GM18520 (cell line): ENCODE measurements at regions not wholly inside any gene's neighbourhood (a gene's known extent, or its start where the extent isn't known, plus 50 kb on each side); places are given as distances from the start of the nearest gene placed in this dataset.

Source experiments
- ATAC-seq: cut with Tn5 transposase; IDR thresholded peaks from one replicate; pipeline ENCODE4 v1.9.1; 2021; ENCODE audit not compliant: unreplicated experiment

GRCh38 chr13:61874970-61875579 is 459.4 kb upstream of the PCDH20 start:
- no peak for ATAC-seq

DNA sequence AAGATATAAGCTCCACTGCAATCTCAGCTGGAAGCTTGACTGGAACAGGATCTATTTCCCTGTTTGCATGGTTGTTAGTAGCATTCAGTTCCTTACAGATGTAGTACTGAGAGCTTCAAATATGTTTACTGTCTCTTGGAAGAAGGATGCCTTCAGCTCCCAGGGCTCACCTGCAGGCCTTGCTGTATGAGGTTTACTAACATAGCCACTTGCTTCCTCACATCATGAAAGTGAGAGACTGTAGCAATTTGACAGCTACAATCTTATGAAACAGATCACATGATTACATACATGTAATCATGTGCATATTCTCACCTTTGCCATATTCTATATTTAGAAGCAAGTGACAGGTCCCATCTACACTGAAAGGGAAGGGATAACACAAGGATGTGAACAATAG is 458.1 kb upstream of the PCDH20 start:
- ATAC-seq = no peak

DNA sequence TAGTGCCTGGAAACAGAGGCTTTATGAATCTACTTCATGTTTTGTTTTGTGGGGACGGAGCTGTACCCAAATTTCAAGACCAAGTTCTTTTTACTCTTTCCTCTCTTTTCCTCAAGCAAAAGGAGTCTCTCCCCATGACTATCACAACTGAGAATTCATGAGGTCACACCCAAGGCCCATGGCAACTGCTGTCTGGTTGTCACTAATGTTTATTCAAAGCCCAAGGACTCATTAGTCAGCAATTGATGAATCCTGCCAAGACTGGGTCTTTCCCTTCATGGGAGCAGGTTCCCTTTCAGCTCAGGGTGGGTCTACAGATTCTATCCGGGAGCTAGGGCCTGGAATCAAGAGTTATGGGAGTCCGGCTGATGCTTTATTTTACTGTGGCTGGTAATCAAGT is 441.5 kb upstream of the PCDH20 start:
- ATAC-seq = no peak

- ATAC-seq = no peak
Measured at GRCh38 chr13:61852116-61852619, 436.5 kb upstream of the PCDH20 start.

DNA sequence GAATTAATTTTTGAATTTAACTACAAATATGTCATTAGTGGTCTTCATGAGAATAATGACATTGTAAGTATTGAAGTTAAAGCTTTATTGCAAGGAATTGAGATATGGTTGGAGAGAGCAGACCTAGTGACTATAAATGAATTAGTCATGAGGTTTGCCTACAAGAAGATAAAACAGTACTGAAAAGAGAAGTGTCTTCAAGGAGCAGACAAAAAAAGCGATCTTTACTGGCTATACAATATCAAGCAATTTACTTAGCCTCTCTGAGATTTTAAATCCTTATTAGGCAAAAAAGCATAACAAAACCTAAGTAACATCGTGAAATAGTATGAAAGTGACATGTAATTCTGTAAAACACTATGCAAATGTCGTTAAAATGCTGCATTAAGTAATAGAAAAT is 435.1 kb upstream of the PCDH20 start:
- ATAC-seq = no peak

DNA sequence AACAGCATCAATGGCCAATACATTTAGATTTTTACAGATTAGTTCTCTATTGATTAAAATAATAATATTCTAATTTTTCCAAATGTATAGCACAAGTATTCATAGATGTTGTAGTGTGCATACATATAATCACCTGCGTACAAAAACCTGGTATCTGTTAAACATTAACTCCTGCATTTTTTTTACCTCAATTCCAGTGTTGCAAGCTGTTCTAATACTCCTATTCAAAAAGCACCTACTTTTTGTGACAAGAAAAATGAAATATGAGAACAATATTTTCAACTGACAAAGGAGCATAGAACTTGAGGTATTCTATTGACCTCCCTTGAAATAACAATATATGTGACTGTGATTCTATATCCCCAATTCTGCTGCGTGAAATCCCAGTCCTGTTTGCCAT is 422.9 kb upstream of the PCDH20 start:
- ATAC-seq = no peak

GRCh38 chr13:61833228-61833627 is 417.6 kb upstream of the PCDH20 start:
- no peak for ATAC-seq

DNA sequence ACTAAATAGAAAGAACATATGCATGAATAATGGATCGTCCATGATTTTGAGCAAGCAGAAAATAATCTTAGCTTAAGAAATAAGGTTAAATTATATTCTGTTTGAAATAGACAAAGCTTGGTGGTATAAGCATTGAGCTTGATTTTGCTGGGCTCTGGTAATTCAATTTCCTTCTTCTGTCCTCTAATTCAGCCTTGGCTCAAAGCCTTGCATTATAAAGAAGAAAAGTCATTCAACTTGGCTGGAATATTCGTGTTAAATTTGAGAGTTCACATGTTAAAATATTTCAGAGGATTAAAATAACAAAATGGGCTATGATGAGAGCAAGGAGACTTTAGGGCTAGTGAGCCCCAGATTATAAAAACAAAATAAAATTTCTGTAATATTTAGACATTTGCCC is 415.4 kb upstream of the PCDH20 start:
- ATAC-seq = no peak

- ATAC-seq = no peak
Measured at GRCh38 chr13:61830475-61830874, 414.8 kb upstream of the PCDH20 start.

DNA sequence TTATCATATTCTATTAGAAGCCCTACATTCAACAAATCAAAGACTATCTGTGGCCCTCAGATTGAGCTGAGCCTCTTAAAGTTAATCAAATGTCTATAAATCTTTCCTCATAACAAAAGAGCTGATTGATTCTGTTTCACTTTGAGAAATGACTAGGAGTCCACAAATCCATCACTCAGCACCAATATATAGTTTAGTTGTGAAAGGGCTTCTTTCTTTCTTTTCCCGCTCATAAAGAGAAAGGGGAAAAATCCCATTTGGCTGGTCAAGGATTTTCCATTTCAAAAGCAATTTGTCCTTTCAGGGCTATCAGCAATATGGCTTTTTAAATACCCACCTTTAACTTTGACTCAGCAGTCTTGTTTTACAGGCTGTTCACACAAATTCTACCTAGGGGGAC is 408.5 kb upstream of the PCDH20 start:
- ATAC-seq = no peak

DNA sequence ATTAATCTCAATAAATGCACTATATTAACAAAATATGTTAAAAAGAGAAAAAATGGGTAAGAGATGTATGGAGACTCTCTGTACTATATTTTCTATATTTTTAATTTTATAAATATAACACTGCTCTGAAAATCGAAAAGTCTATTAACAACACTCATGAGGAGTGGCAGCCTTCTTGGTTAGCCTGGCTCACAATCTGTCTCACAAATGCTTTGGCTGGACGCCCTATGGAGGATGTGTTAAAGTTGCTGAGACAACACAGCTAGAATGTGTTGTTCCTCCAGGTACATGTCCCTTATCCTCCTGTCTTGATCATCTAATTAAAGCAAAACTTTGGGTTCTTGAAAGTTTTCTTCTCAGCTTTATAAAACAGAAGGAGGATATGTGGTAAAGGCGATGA is 396.6 kb upstream of the PCDH20 start:
- ATAC-seq = no peak

GRCh38 chr13:61810065-61810464 is 394.4 kb upstream of the PCDH20 start:
- no peak for ATAC-seq

DNA sequence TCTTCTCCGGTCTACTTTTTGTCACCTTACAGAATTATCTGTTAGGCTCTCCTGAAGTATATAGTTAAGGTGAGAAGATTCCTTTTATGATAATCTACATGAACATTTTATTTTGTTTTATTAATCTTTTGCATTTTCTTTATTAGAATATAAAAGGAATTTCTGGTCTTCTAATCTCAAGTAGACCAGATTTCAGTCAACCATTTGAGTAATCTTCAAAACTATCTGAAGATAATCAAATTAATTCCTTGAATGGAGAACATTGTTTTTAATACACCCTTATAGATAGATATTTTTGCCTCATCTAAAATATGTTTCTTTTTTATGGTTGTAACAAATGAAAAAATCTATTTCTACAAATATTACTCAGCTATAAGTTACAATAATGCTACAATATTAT is 381.7 kb upstream of the PCDH20 start:
- ATAC-seq = no peak

- no peak for ATAC-seq
Measured at GRCh38 chr13:61795580-61795979, 379.9 kb upstream of the PCDH20 start.

DNA sequence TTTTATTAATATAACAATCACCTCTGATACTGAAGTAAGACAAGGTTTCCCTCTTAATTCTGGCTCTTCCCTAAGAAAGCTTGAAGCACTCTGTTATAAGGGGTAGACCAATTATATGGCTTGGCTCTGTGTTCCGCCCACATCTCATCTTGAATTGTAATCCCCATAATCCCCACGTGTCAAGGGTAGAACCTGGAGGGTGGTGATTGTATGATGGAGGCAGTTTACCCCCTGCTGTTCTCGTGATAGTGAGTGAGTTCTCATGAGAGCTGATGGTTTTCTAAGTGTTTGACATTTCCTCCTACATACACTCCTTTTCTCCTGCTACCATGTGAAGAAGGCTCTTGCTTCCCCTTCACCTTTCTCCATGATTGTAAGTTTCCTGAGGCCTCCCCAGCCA is 363.8 kb upstream of the PCDH20 start:
- ATAC-seq = no peak

- no peak for ATAC-seq
Measured at GRCh38 chr13:61778531-61778930, 362.9 kb upstream of the PCDH20 start.

DNA sequence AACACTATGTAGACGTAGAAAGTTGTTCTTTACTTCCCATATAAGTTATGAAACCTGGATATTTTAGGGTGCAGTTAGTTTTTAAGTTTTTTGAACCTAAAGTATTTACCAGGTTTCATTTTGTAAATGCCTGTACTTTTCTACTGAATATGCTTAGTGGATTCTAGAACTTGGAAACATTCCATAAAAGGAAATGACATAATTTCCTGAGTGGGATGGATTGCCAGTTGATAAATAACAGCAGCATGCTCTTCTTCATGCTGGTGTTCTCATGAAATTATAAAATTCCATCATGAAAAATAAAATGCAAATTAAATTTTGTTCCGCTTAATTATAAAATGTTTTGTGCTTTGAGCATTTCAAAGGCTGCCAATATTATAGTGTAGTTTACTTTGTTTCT is 362.2 kb upstream of the PCDH20 start:
- no peak for ATAC-seq

- no peak for ATAC-seq
Measured at GRCh38 chr13:61777271-61777670, 361.6 kb upstream of the PCDH20 start.

DNA sequence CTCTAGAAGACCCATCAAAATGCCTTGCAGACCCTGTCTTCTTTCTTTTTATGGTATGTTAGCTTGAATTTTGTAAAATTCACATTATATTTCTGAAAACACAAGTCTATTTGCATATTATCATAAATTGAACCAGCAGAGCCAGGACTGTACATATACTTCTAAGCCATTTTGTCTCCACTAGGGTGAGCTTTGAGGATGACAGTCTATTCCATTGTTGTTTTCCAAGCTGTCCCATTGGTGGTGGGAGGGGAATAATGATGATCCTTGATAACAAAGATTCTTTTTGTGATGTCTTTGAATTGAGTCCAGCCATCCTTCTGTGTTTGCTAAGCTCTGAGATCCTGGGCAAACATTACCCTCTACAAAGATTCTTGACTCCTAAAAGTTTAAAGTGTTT is 359.3 kb upstream of the PCDH20 start:
- no peak for ATAC-seq

GRCh38 chr13:61770681-61771080 is 355.0 kb upstream of the PCDH20 start:
- no peak for ATAC-seq

GRCh38 chr13:61768175-61768574 is 352.5 kb upstream of the PCDH20 start:
- no peak for ATAC-seq

DNA sequence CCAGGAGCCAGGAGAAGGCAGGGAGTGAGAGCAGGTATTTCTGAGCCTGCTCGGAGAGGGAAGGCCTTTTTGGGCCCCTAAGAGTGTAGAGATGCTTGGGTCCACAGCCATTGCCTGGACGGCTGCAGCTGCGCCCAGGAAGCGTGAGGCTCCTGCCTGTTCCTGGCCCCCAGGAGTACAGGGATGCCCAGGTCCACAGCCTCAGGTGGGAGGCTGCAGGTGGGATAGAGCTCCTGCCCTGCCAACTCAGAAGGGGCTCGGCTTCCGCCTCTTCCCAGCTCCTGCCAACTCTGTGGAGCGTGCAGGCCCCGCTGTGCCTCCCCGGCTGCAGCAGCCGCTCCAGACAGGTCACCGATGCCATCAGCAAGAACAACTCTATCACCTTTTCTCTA is 351.0 kb upstream of the PCDH20 start:
- ATAC-seq = no peak

GRCh38 chr13:61765940-61766666 is 350.5 kb upstream of the PCDH20 start:
- ATAC-seq = no peak
